ENCODE measurements at regions not wholly inside any gene's neighbourhood (a gene's known extent, or its start where the extent isn't known, plus 50 kb on each side); places are given as distances from the start of the nearest gene placed in this dataset.

DNA sequence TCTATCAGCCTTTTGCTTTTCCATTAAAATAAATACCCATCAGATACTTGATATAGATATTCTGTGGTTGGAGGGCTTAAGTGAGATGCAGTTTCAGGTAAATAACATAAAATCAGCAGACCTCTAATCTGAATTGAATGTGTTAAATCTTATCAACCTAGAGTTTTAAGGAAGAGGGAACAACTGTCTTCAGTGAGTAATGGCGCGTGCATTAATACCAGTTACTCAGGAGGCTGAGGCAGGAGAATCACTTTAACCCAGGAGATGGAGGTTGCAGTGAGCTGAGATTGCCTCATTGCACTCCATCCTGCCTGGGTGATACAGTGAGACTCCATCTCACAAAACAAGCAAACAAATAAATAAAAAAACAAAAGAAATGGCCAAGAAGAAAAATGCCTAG lies 54.3 kb downstream of the FAT4 start:
- ATAC-seq (no peak), FAIRE-seq (no peak), DNase-seq (ENCODE audit: low spot score) (no peak)
- no peak overlapping the region for H3K9ac ChIP-seq (ENCODE audit: insufficient read depth, low read depth, low read length)
- POLR2A ChIA-PET, result no interaction called here
- H3K36me3 ChIP-seq (replicated peaks in 1 of 2; ENCODE audit: control insufficient read depth in 1 of 2, insufficient read depth in 2 of 2, low read length in 2 of 2), result no peaks in the 10 kb centered on the region
- BruUV-seq (replicated peaks), result no TSS peak
- WGBS (ENCODE audit: low lambda C conversion rate), result 94% methylated on average over 2 of the region's 2 CpGs
- no peaks in the 10 kb centered on the region for H3K79me2 ChIP-seq (ENCODE audit: insufficient read depth, low read length)
- H2AFZ ChIP-seq (ENCODE audit: low read length), result no peak overlapping the region
- H3K9me3 ChIP-seq (ENCODE audit: low read length), result no peaks in the 10 kb centered on the region
- no peak overlapping the region for H3K4me3 ChIP-seq (replicated peaks in 1 of 3; ENCODE audit: insufficient read depth in 1 of 3, low read depth in 2 of 3, low read length in 3 of 3)
- CTCF ChIA-PET (ENCODE audit: low intra/inter-chr PET ratio, low total read pairs), result no interaction called here
- no peak overlapping the region for H3K4me2 ChIP-seq (ENCODE audit: low read depth, low read length)
- no peak overlapping the region for H3K27ac ChIP-seq (ENCODE audit: extremely low read length, insufficient read depth, low read length)
- no peak for TF ChIP-seq ZNF10 (CRISPR knock-in tag; IDR thresholded peaks at IDR 0.05; ENCODE audit: borderline replicate concordance, low read depth)
- intact Hi-C loops (cut with micrococcal nuclease; ENCODE audit: unreplicated experiment) (no loop called here), in situ Hi-C loops (cut with HindIII; ENCODE audit: extremely low pct_ligation_motif_present, low pct_unique_long_range_greater_than_20kb) (no loop called here)
- H4K20me1 ChIP-seq (ENCODE audit: insufficient read depth, low read length), result no peaks in the 10 kb centered on the region
- no peaks in the 10 kb centered on the region for H3K27me3 ChIP-seq (ENCODE audit: control insufficient read depth in 1 of 2, insufficient read depth in 2 of 2, low read length in 2 of 2)
- no peaks in the 10 kb centered on the region for H3K4me1 ChIP-seq (ENCODE audit: insufficient read depth, low read length)

DNA sequence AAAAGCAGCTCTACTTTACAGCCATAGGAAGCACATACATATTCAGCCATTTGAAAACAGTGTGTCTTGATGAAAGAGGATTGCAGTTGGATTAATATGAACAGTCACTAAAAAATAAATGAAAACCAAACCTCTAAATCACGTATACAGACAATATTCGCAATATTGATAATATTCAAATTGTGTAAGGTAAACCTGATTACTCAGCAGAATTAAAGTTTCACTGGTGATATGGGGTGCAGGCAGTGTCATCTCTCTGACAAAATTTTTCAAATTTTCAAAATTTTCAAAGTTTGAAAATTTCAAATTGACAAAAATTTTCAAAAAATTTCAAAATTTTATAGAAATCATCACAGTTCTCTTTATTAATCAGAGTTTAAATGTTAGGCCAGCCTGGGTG lies 55.7 kb downstream of the FAT4 start:
- 79% methylated on average over 2 of the region's 2 CpGs for WGBS (ENCODE audit: low lambda C conversion rate)
- FAIRE-seq, result no peak
- no peak for DNase-seq (ENCODE audit: low spot score)
- ATAC-seq, result no peak
- H4K20me1 ChIP-seq (ENCODE audit: insufficient read depth, low read length), result no peaks in the 10 kb centered on the region
- no TSS peak for BruUV-seq (replicated peaks)
- no peaks in the 10 kb centered on the region for H3K9me3 ChIP-seq (ENCODE audit: low read length)
- ChIA-PET CTCF (ENCODE audit: low intra/inter-chr PET ratio, low total read pairs) (no interaction called here), POLR2A (no interaction called here)
- H3K27ac ChIP-seq (ENCODE audit: extremely low read length, insufficient read depth, low read length), result no peak overlapping the region
- H3K4me3 ChIP-seq (replicated peaks in 1 of 3; ENCODE audit: insufficient read depth in 1 of 3, low read depth in 2 of 3, low read length in 3 of 3), result no peak overlapping the region
- no peak overlapping the region for H2AFZ ChIP-seq (ENCODE audit: low read length)
- no peak overlapping the region for H3K4me2 ChIP-seq (ENCODE audit: low read depth, low read length)
- no peaks in the 10 kb centered on the region for H3K4me1 ChIP-seq (ENCODE audit: insufficient read depth, low read length)
- H3K9ac ChIP-seq (ENCODE audit: insufficient read depth, low read depth, low read length), result no peak overlapping the region
- intact Hi-C loops (cut with micrococcal nuclease; ENCODE audit: unreplicated experiment), result no loop called here
- H3K27me3 ChIP-seq (ENCODE audit: control insufficient read depth in 1 of 2, insufficient read depth in 2 of 2, low read length in 2 of 2), result no peaks in the 10 kb centered on the region
- in situ Hi-C loops (cut with HindIII; ENCODE audit: extremely low pct_ligation_motif_present, low pct_unique_long_range_greater_than_20kb), result no loop called here
- H3K36me3 ChIP-seq (replicated peaks in 1 of 2; ENCODE audit: control insufficient read depth in 1 of 2, insufficient read depth in 2 of 2, low read length in 2 of 2), result no peaks in the 10 kb centered on the region
- H3K79me2 ChIP-seq (ENCODE audit: insufficient read depth, low read length), result no peaks in the 10 kb centered on the region
- TF ChIP-seq CREB1 (IDR thresholded peaks at IDR 0.05) (no peak), CREB1 (CRISPR knock-in tag; IDR thresholded peaks at IDR 0.05) (no peak), SMYD3 (CRISPR knock-in tag; IDR thresholded peaks at IDR 0.05) (no peak), RFX3 (CRISPR knock-in tag; IDR thresholded peaks at IDR 0.05) (no peak), SP4 (CRISPR knock-in tag; IDR thresholded peaks at IDR 0.05) (no peak), ZNF746 (CRISPR knock-in tag; IDR thresholded peaks at IDR 0.05) (no peak), MAFF (IDR thresholded peaks at IDR 0.05; ENCODE audit: low read depth, low read length) (peak; percentile 80), ZNF891 (CRISPR knock-in tag; IDR thresholded peaks at IDR 0.05) (no peak), MIER3 (CRISPR knock-in tag; IDR thresholded peaks at IDR 0.05; ENCODE audit: borderline replicate concordance) (no peak), ZFP62 (CRISPR knock-in tag; IDR thresholded peaks at IDR 0.05) (no peak)
- TF ChIP-seq, protein P1, sequence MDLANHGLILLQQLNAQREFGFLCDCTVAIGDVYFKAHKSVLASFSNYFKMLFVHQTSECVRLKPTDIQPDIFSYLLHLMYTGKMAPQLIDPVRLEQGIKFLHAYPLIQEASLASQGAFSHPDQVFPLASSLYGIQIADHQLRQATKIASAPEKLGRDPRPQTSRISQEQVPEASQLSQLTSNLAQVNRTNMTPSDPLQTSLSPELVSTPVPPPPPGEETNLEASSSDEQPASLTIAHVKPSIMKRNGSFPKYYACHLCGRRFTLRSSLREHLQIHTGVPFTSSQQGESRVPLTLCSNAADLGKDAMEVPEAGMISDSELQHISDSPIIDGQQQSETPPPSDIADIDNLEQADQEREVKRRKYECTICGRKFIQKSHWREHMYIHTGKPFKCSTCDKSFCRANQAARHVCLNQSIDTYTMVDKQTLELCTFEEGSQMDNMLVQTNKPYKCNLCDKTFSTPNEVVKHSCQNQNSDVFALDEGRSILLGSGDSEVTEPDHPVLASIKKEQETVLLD (CRISPR knock-in tag; IDR thresholded peaks at IDR 0.05; ENCODE audit: low read depth), result no peak
- TF ChIP-seq, protein P2, sequence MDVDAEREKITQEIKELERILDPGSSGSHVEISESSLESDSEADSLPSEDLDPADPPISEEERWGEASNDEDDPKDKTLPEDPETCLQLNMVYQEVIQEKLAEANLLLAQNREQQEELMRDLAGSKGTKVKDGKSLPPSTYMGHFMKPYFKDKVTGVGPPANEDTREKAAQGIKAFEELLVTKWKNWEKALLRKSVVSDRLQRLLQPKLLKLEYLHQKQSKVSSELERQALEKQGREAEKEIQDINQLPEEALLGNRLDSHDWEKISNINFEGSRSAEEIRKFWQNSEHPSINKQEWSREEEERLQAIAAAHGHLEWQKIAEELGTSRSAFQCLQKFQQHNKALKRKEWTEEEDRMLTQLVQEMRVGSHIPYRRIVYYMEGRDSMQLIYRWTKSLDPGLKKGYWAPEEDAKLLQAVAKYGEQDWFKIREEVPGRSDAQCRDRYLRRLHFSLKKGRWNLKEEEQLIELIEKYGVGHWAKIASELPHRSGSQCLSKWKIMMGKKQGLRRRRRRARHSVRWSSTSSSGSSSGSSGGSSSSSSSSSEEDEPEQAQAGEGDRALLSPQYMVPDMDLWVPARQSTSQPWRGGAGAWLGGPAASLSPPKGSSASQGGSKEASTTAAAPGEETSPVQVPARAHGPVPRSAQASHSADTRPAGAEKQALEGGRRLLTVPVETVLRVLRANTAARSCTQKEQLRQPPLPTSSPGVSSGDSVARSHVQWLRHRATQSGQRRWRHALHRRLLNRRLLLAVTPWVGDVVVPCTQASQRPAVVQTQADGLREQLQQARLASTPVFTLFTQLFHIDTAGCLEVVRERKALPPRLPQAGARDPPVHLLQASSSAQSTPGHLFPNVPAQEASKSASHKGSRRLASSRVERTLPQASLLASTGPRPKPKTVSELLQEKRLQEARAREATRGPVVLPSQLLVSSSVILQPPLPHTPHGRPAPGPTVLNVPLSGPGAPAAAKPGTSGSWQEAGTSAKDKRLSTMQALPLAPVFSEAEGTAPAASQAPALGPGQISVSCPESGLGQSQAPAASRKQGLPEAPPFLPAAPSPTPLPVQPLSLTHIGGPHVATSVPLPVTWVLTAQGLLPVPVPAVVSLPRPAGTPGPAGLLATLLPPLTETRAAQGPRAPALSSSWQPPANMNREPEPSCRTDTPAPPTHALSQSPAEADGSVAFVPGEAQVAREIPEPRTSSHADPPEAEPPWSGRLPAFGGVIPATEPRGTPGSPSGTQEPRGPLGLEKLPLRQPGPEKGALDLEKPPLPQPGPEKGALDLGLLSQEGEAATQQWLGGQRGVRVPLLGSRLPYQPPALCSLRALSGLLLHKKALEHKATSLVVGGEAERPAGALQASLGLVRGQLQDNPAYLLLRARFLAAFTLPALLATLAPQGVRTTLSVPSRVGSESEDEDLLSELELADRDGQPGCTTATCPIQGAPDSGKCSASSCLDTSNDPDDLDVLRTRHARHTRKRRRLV (CRISPR knock-in tag; IDR thresholded peaks at IDR 0.05), result no peak
